Liver (tissue), 8 donors: ENCODE measurements at regions not wholly inside any gene's neighbourhood (a gene's known extent, or its start where the extent isn't known, plus 50 kb on each side); places are given as distances from the start of the nearest gene placed in this dataset.

Source experiments
- DNase-seq: peaks from one replicate; pipeline ENCODE4 v3.0.0-alpha.2; 2017; ENCODE audit warnings: low spot score
- H3K27ac ChIP-seq, 2 donors: one replicate each; pipeline ENCODE4 v1.7.0; 2013; ENCODE audit warnings: inconsistent platforms in 2 of 2, low read length in 2 of 2, control low read depth in 1 of 2, low read depth in 1 of 2, mild to moderate bottlenecking in 1 of 2
- H3K27me3 ChIP-seq, 4 donors: one replicate each; pipeline versions ENCODE4 v1.6.1 to v1.7.0; 2013; ENCODE audit warnings: low read length in 3 of 4, inconsistent platforms in 1 of 4, mild to moderate bottlenecking in 1 of 4, moderate library complexity in 1 of 4; ENCODE audit not compliant: control insufficient read depth in 4 of 4, insufficient read depth in 4 of 4
- H3K36me3 ChIP-seq, 4 donors: one replicate each; pipeline versions ENCODE4 v1.6.1 to v1.7.0; 2013; ENCODE audit warnings: low read length in 3 of 4, mild to moderate bottlenecking in 3 of 4, low read depth in 1 of 4, moderate library complexity in 1 of 4; ENCODE audit not compliant: control insufficient read depth in 4 of 4, insufficient read depth in 3 of 4
- H3K4me1 ChIP-seq, 4 donors: one replicate each; pipeline versions ENCODE4 v1.6.1 to v1.7.0; 2013; ENCODE audit warnings: low read length in 3 of 4, mild to moderate bottlenecking in 3 of 4, moderate library complexity in 1 of 4; ENCODE audit not compliant: control insufficient read depth in 4 of 4, insufficient read depth in 4 of 4
- H3K4me3 ChIP-seq, 3 donors: one replicate each; pipeline versions ENCODE4 v1.6.1 to v1.7.0; 2013; ENCODE audit warnings: low read length in 3 of 3, control low read depth in 1 of 3, low read depth in 1 of 3, mild to moderate bottlenecking in 1 of 3
- H3K9ac ChIP-seq, 2 donors: one replicate each; pipeline ENCODE4 v1.7.0; 2013; ENCODE audit warnings: low read length in 2 of 2, mild to moderate bottlenecking in 2 of 2, moderate library complexity in 2 of 2, control low read depth in 1 of 2, low read depth in 1 of 2
- H3K9me3 ChIP-seq, 4 donors: one replicate each; pipeline versions ENCODE4 v1.6.1 to v1.7.0; 2013; ENCODE audit warnings: low read length in 3 of 4; ENCODE audit not compliant: control insufficient read depth in 4 of 4
- ATF3 ChIP-seq: IDR thresholded peaks from 2 replicates; pipeline ENCODE4 v1.6.1; 2016; ENCODE audit warnings: antibody characterized with exemption
- CTCF ChIP-seq: fragments of 150-350 bp; IDR thresholded peaks from 2 replicates; pipeline ENCODE4 v1.5.1; 2017; ENCODE audit warnings: improper control_type of control experiment, low read depth, low read length; ENCODE audit not compliant: missing input control
- EGR1 ChIP-seq, 2 donors: IDR thresholded peaks; 2 replicates each; pipeline ENCODE4 v1.6.1; 2016 to 2018; ENCODE audit warnings: antibody characterized with exemption in 2 of 2, low read depth in 2 of 2
- FOXA1 ChIP-seq: IDR thresholded peaks from 2 replicates; pipeline ENCODE4 v1.6.1; 2016; ENCODE audit warnings: antibody characterized with exemption
- FOXA2 ChIP-seq: IDR thresholded peaks from 2 replicates; pipeline ENCODE4 v1.6.1; 2016; ENCODE audit warnings: antibody characterized with exemption
- GABPA ChIP-seq, 2 donors: IDR thresholded peaks in 1 of 2; conservative IDR thresholded peaks in 1 of 2; 2 replicates each; pipeline ENCODE4 v1.6.1; 2016; ENCODE audit warnings: antibody characterized with exemption in 2 of 2, mild to moderate bottlenecking in 1 of 2, moderate library complexity in 1 of 2
- HNF4A ChIP-seq, 2 donors: conservative IDR thresholded peaks; 2 replicates each; pipeline ENCODE4 v1.6.1; 2016; ENCODE audit warnings: antibody characterized with exemption in 2 of 2, mild to moderate bottlenecking in 2 of 2
- HNF4G ChIP-seq: IDR thresholded peaks from 2 replicates; pipeline ENCODE4 v1.6.1; 2016; ENCODE audit warnings: antibody characterized with exemption
- JUND ChIP-seq, 2 donors: IDR thresholded peaks; 2 replicates each; pipeline ENCODE4 v1.6.1; 2016; ENCODE audit warnings: antibody characterized with exemption in 2 of 2
- MAX ChIP-seq: IDR thresholded peaks from 2 replicates; pipeline ENCODE4 v1.6.1; 2016; ENCODE audit warnings: antibody characterized with exemption
- NR2F2 ChIP-seq: IDR thresholded peaks from 2 replicates; pipeline ENCODE4 v1.6.1; 2016; ENCODE audit warnings: antibody characterized with exemption
- RAD21 ChIP-seq, 2 donors: IDR thresholded peaks; 2 replicates each; pipeline ENCODE4 v1.6.1; 2016; ENCODE audit warnings: antibody characterized with exemption in 2 of 2, mild to moderate bottlenecking in 2 of 2
- REST ChIP-seq: IDR thresholded peaks from 2 replicates; pipeline ENCODE4 v1.6.1; 2016; ENCODE audit warnings: antibody characterized with exemption, mild to moderate bottlenecking
- RXRA ChIP-seq, 2 donors: IDR thresholded peaks; 2 replicates each; pipeline ENCODE4 v1.6.1; 2017 to 2018; ENCODE audit warnings: antibody characterized with exemption in 2 of 2, mild to moderate bottlenecking in 1 of 2
- TAF1 ChIP-seq: conservative IDR thresholded peaks from 2 replicates; pipeline ENCODE4 v1.6.1; 2016; ENCODE audit warnings: antibody characterized with exemption, mild to moderate bottlenecking
- YY1 ChIP-seq: IDR thresholded peaks from 2 replicates; pipeline ENCODE4 v1.6.1; 2016; ENCODE audit warnings: antibody characterized with exemption, mild to moderate bottlenecking
- WGBS: extraction: QIAGEN DNeasy Blood & Tissue Kit; methylation state at CpG from one replicate; pipeline ENCODE4 v1.1.7; 2013; 5-methylcytosine and 5-hydroxymethylcytosine counted together
- TF ChIP-seq, protein P1 (sequence below): IDR thresholded peaks from 2 replicates; pipeline ENCODE4 v1.6.1; 2016; ENCODE audit warnings: antibody characterized with exemption
- donor health status: healthy.
- donor health status: healthy.
- donor health status: healthy.
- donor health status: healthy.
- donor health status: healthy.

- H3K9ac ChIP-seq: no peak overlapping the region
- peaks cover 0 to 2% (median under 1%) of the 10 kb centered on the region in 4 donors for H3K27me3 ChIP-seq
- H3K27ac ChIP-seq: no peak overlapping the region
- WGBS: 59% methylated on average over 4 of the region's 4 CpGs
- no peak overlapping the region for H3K4me3 ChIP-seq
- no peaks in the 10 kb centered on the region for H3K4me1 ChIP-seq
- DNase-seq: no peak
- TF ChIP-seq FOXA1: no peak
- TF ChIP-seq JUND (IDR thresholded peaks at IDR 0.05): no peak
- TF ChIP-seq RXRA (IDR thresholded peaks at IDR 0.05): no peak
- no peak for TF ChIP-seq FOXA2
- TF ChIP-seq NR2F2: no peak
- no peak for TF ChIP-seq RAD21 (IDR thresholded peaks at IDR 0.05)
- TF ChIP-seq TAF1: no peak
- no peak for TF ChIP-seq ATF3
- TF ChIP-seq CTCF: no peak
- no peak for TF ChIP-seq MAX
- H3K36me3 ChIP-seq: no peaks in the 10 kb centered on the region
- no peaks in the 10 kb centered on the region for H3K9me3 ChIP-seq
Measured at GRCh38 chr16:86189934-86190333, 291.0 kb downstream of the IRF8 start.

- Histone ChIP-seq H3K4me1 (no peaks in the 10 kb centered on the region), H3K27me3 (peaks cover 0 to 6% (median 2%) of the 10 kb centered on the region in 4 donors), H3K27ac (no peak overlapping the region), H3K4me3 (no peak overlapping the region), H3K9ac (no peak overlapping the region), H3K36me3 (no peaks in the 10 kb centered on the region), H3K9me3 (no peaks in the 10 kb centered on the region)
- 66% methylated on average over 14 of the region's 14 CpGs for WGBS
- TF ChIP-seq NR2F2: no peak
- no peak for TF ChIP-seq RAD21 (IDR thresholded peaks at IDR 0.05)
- DNase-seq: no peak
Measured at GRCh38 chr16:86191663-86192062, 292.7 kb downstream of the IRF8 start.

- Histone ChIP-seq H3K9me3 (no peaks in the 10 kb centered on the region), H3K9ac (no peak overlapping the region), H3K4me1 (no peaks in the 10 kb centered on the region), H3K27me3 (peaks cover 4 to 9% (median 4%) of the 10 kb centered on the region in 4 donors), H3K4me3 (no peak overlapping the region), H3K36me3 (no peaks in the 10 kb centered on the region), H3K27ac (no peak overlapping the region)
- DNase-seq: no peak
- 77% methylated on average over 15 of the region's 15 CpGs for WGBS
- TF ChIP-seq, protein P1, sequence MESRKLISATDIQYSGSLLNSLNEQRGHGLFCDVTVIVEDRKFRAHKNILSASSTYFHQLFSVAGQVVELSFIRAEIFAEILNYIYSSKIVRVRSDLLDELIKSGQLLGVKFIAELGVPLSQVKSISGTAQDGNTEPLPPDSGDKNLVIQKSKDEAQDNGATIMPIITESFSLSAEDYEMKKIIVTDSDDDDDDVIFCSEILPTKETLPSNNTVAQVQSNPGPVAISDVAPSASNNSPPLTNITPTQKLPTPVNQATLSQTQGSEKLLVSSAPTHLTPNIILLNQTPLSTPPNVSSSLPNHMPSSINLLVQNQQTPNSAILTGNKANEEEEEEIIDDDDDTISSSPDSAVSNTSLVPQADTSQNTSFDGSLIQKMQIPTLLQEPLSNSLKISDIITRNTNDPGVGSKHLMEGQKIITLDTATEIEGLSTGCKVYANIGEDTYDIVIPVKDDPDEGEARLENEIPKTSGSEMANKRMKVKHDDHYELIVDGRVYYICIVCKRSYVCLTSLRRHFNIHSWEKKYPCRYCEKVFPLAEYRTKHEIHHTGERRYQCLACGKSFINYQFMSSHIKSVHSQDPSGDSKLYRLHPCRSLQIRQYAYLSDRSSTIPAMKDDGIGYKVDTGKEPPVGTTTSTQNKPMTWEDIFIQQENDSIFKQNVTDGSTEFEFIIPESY: no peak
- TF ChIP-seq JUND (IDR thresholded peaks at IDR 0.05) (no peak), FOXA2 (no peak), HNF4G (no peak), FOXA1 (no peak), GABPA (IDR thresholded peaks at IDR 0.05 in 1 of 2, conservative IDR thresholded peaks at IDR 0.05 in 1 of 2) (no peak), CTCF (no peak), YY1 (no peak), NR2F2 (no peak), EGR1 (IDR thresholded peaks at IDR 0.05; ENCODE audit: low read depth in 2 of 2) (no peak), REST (no peak), HNF4A (conservative IDR thresholded peaks at IDR 0.05) (no peak), RAD21 (IDR thresholded peaks at IDR 0.05) (no peak), MAX (no peak)
Measured at GRCh38 chr16:86193528-86194193, 294.7 kb downstream of the IRF8 start.
